Central memory CD4-positive, alpha-beta T cell (primary cell): ENCODE measurements at regions not wholly inside any gene's neighbourhood (a gene's known extent, or its start where the extent isn't known, plus 50 kb on each side); places are given as distances from the start of the nearest gene placed in this dataset.
"Not testable (repeated sequence)": the region's sequence is repeated elsewhere in the genome, so short reads cannot be mapped to it uniquely, and the experiment has no call there.

ENCODE experiments used
- DNase-seq: peaks from one replicate; pipeline ENCODE4 v3.0.0; 2022

DNA sequence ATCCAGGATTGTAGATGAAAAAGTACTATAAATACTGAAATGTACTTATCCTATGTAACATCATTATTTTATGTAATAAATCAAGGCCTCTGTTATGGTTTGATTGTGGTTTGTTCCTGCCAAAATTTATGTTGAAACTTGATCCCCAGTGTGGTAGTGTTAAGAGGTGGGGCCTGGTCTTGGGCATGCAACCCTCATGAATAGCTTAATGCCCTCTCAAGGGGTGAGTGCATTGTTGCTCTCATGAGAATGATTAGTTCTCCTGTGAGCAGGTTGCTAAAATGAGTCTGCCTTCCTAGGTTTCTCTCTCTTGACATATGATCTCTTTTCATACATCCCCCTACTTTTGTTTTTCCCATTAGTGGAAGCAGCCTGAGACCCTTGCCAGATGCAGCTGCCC, 915.4 kb downstream of the TSN start:
- DNase-seq = no peak

DNA sequence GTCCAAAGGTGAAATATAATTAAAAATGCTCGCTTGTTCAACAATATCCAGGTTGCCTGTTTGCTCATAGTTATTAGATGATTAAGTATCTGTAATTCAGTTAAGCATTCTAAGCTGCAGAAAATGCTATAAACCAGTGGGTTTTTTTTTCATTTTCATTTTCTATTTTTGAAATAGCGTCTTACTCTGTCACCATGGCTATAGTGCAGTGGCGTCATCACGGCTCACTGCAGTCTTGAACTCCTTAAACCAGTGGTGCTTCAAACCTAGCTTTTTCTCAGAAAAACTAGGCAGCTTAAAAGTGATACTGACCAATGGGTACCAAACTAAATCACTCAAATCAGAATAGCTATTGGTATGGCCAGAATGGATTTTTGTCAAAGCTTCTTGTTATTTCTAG, 925.2 kb downstream of the TSN start:
- DNase-seq = no peak

DNA sequence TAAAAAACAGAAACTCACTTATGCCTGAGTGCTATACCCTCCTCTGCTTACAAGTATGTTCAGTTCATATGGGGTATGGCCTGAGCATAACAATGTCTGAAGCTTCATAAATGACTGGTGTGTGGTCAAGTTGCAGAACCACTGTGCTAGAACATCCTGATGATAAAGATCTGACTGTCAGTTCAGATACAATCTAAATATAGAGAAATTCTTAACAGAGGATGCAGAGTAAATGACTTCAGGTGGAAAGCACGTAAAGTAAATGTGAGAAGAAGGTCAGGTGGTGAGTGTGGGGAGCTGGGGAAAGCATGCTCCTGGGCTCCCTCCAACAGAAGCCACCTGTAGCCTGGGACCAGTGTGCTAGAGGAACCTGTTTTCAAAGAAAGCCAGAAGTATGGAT, 926.2 kb downstream of the TSN start:
- no peak for DNase-seq

DNA sequence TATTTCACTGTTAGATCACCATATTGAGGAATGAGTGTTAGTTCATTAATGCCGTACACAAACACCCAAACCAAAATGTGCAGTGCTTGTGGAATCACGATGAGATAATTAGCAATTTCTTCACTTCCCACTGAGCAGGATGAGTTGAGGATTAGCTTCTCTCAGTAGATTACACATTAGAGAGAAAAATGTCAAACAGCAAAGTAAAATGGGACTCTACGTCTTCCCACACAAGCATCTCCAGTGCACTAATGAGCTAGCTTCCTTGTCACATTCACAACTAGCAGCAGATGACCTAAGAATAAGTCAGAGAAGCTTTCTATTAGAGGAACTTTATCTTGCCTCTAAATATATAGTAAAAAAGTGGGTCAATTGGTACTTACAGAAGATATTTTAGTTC, 926.9 kb downstream of the TSN start:
- no peak for DNase-seq

DNA sequence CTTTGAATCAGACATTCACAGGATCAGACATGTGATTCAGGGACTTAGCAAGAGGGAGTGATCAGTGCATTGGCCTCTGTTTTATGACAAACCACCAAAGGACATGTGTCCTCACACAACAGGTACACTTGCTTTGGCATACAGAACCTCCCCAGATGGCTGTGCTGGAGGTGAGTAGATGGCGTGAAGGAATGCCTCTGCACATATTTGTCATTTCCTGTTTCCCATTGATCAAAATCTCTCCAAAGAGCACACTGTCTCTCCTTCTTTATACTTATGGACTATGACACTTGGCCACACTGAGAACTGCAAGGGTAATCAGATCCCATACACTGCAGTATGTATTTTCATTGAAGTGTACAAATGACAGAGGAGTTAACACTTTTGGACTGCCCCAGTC, 927.6 kb downstream of the TSN start:
- DNase-seq = no peak

DNA sequence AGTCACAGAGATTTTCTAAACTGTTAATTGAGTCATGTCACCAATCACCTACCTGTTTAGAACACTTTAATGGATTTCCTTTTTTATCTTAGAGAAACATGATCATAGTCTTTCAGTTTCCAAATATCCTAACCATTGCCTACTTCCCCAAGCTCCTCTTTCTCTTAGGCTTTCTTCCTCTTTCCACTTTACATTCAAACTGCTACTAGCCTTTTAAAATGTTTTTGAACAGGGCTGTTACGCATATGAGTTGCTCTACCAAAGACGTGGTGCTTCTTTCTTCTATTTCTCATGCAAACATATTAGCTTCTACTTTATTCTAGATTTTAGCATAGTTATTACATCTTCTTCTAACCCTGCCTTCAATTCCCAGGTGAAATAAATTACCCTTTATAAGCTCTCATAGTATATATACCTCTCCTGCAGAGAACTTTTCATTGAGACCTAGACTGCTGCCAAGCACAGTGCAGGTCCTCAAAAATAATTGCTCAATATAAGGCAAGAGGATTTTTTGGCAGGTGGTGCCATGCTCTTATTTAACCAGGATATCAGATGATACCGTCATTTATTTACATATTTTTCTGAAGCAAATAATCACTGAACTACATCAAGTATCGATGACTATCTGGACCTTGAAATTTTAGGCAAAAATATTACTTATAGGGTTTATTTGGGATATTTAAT, 937.1 kb downstream of the TSN start:
- DNase-seq = no peak

DNA sequence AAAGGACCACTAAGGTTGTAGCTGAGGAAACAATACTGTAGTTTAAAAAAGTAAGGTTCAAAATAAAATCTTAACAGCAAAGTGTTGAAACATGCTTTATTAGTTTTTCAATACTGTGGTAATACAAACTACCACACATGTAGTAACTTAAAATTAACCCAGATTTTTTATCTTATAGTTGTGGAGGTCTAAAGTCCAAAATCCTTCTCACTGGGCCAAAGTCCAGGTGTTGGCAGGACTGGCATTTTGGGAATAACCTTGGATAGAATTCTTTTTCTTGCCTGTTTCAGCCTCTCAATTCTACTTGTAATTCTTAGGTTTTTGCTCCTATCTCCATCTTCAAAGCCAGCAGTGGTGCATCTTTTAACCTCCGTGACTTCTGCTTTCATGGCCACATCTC, 942.0 kb downstream of the TSN start:
- no peak for DNase-seq

DNA sequence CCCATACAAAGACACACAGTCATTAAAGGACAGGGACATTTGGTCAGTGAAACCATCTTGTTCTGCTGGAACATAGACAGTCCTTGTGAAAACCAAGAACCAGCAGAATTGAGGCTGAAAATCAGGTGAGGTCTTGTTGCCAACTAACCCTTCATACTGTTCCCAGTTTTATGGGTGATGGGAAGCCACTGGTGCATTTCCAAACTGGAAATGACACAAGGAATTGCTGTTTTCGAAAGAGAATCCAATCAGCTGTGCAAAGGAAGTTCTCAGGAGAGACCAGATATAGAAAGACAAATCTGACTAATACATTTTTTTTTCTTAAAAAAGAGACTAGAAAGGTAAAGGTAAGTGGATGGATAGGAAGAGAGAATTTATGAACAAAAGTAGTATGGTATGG, 948.2 kb downstream of the TSN start:
- no peak for DNase-seq

DNA sequence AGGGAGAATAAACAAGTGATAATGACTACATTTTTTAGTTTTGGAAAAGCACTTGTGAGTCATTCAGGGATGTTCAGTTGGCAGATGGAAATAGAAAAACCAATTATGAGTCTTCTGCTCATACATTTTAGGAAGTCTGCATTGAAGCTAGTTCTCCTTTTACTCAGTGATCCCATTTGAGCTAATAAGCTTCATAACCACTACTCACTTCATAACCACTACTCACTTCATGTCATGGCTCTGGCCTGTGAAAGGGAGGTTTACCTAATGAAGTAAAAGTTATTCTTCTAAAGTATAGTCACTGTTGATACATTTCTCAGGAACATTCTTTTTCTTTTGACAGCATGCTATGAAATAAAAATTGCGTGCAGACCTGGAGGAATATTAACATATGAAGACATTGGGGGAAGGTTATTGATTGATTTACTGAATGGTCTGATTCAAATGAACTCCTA, 948.7 kb downstream of the TSN start:
- no peak for DNase-seq

DNA sequence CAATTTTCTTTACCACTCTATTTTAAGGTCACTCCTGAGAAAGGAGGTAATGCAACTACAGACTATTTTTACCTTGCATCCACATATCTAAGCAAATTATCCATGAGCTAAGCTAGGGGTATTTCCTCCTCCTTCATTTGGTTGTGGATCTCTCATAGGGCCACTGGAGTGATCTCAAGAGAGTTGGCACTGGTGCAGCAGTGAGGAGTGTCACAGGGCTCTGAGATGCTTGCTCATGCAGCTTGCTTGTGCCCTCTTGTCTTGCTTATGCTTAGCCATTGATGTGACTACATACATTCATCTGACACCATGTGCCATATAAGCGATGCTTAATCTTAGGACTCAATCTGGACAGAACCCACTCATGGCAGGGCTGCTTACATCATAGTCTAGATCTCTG, 950.3 kb downstream of the TSN start:
- no peak for DNase-seq

DNA sequence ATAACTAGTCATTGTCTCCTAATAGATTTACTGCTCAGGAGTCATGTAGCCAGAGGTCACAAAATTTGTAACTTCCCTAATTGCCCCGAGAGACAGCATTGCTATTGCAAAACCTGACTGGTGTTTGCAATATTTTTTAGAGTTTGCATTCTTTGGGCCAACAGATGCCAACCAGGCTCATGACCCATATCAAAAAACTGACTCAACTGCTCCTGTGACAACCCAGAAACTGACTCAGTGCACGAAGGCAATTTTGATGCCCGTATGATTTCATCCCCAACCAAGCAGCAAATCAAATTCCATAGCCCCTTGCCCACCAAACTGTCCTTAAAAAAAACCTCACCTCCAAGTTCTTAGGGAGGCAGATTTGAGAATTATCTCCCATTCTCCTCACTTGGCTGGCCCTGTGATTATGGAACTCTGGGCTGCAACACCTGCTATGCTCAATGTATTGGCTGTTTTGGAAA, 951.3 kb downstream of the TSN start:
- no peak for DNase-seq

DNA sequence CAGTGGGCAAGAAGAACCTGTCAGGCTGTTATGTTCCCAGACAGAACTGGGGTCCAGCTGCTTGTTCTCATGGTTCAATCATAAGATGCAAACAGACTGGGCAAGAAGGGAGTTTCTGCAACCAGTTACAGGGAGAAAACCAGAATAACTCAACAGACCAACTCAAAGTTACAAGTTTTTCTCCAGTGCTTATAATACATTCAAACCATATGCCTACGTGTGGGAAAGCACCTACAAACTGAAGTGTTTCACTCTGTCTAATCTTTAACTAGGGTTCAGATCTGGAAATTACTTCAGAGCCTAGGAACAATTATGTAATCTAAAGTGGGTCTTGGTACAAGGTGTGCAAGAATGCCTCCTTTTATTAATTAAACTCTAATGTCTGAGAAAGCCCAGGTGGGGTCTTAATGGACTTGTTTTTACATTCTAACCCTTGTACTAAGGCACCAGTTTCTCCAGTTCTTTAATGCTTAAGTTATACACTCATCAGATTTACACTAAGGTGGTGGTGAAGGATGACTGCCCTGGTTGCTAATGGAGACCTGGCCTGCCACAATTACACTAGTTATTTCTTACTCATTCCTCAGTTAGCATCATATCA, 951.9 kb downstream of the TSN start:
- no peak for DNase-seq

DNA sequence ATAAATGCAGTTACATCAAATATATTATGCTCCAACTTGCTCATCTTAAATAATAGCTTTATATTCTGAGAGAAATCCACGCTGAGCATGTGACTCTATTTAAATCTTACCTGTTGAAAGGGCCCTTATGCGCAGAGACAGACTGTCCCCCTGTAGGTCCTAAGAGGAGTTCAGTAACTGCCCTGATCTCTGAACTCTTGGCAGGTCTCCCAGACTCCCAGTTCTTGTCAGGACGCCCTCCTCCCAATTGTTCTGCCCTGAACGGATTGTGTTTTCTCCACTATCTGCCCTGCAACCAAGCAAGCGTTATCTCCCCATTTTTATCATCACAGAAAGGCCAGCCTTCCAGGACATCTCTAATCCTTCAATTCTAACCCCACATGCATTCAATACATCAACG, 954.6 kb downstream of the TSN start:
- no peak for DNase-seq

DNA sequence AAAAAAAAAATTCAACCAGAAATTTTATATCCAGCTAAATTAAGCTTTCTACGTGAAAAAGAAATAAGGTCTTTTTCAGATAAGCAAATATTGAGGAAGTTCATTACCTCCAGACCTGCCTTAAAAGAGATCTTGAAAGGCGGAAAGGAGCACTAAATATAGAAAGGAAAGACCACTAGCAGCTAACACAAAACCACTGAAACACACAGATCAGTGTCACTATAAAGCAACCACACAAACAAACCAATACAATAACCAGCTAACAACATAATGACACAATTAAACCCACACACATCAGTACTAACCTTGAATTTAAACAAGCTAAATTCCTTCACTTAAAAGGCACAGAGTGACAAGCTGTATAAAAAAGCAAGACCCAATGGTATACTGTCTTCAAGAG, 958.3 kb downstream of the TSN start:
- no peak for DNase-seq

DNA sequence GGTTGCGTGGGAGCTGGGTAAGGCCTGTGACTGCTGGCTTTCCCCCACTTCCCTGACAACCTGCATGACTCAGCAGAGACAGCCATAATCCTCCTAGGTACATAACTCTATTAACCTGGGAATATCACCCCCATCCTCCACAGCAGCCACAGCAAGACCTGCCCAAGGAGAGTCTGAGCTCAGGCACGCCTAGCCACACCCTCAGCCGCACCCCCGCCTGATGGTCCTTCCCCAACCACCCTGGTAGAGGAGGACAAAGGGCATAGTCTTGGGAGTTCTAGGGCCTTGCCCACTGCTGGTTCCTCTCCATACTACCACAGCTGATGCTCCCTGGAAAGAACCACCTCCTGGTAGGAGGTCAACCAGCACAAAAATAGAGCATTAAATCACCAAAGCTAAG, 965.4 kb downstream of the TSN start:
- not testable (repeated sequence) for DNase-seq

DNA sequence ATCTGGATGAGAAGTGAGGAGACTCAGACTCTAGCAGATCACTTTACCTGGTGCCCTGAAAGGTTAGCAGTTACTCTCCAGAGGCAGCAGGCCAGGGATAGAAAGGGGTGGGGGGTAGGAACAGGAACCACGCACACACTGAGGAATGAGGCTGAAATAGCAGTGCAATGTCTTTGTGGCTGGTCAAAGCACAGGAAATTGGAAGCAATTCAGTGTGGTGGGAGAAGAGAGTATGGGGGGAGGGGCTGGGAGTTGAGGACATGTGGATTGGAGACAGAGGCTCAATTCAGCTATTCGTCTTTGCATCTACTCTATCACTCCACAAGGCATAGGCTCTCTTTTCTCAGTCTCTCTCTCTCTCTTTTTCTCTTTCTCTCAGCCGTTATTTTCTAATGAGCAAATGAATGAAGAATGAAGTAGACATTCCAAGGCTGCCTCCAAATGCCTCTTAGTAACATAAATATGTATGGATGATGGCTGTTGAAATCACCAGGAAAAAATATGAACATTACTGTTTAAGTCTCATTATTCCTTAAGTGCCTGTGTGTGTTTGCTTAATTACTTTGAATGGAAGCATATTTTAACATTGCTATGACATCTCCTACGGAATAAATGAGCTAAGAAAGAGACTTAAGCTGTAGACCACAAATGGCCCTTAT, 979.4 kb downstream of the TSN start:
- no peak for DNase-seq

DNA sequence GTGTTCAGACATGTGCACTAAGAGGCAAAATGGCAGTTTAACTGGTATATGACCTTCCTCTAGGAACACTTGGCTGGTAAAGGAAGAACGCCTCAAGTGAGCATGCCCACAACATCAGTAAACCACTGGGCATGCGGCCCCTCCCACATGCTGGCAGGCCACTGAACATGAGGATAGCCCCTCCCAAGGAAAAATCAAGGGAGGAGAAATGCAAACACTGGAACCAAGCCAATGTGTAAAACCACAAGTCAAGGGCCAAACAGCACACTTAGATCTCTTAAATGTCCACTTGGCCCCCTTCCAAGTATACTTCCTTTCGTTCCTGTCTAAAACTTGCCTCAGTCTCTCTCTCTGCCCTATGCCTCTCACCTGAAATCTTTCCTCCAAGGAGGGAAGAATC, 980.8 kb downstream of the TSN start:
- DNase-seq = no peak

DNA sequence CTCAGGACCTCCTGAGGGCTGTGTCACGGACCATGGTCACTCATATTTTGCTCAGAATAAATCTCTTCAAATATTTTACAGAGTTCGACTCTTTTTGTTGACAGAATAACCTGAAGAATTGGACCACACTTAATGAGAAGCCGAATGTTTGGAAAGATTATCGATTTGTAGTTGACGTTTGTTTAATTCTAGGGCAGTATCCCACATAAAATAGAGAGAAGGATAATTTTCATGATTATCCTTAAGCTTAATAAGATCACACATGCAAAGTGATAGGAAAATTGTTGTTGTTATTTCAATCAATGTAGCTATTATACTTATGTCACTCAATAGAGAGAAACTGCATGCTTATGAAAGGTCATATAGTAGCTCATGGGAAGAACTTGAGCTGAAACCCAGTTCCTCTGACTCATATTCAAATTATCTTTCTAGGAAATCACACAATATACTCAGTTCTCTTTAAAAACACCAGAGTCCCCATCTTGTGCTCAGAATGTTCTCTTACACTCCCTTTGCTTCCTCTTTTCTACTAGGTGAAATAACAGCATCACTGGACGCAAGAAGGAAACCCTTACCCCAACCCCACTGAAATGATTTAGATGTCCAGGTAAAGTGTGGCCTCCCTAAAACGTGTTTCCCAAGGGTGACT, 982.1 kb downstream of the TSN start:
- no peak for DNase-seq

DNA sequence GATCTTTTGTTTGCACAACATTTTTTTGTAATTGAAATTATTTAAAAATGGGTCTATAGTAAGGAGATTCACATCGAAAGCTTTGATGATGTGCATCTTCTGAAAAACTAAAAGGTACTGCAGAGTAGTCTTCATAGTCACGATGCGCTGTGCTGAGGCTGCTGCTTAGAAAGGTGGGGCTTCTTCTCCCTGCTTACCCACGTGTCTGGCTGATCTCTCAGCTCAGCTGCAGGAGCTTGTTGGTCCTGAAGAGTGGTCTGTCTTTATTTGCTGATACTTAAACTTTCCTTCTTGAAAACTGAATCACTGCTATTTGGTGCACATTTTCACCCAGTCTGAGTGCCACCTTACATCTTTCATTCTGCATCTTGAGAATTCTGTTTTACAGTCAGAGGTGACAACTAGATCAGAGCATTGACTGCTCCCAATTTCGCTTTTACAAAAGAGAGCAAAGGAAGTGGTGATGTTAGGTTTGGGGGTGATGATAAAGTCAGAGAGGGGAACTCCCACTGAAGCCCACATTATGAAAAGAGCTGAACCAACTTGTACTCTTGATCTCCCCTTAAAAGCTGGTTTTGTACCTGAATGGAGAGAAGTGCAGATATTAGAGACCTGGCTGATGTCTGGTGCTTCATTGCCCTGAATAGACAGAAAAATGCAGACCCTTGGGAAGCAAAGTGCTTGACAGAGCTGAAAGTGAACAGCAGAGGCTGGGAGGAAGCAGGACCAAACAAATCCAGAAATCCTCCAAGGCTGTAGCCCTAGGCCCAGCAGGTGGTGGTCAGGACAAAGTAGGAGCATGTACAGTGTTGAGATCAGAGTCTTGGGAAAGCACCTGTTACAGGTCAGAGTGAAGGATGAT, 984.5 kb downstream of the TSN start:
- DNase-seq = no peak

DNA sequence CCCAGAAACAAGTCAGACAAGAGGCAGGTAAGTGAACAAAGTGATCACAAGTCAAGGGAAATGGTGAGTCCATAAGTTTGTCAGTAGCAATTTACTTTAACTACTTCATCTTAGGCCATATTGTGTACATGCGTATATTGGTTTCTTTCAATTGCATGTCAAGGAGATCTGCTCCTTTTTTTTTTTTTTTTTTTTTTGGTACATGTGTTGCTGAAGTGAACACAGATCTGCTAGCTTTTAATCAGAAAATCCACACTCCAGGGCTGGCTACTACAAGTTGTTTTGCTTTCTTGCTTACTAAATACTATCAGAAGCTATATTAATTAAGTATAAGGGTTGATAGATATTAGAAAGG, 985.1 kb downstream of the TSN start:
- DNase-seq = no peak

DNA sequence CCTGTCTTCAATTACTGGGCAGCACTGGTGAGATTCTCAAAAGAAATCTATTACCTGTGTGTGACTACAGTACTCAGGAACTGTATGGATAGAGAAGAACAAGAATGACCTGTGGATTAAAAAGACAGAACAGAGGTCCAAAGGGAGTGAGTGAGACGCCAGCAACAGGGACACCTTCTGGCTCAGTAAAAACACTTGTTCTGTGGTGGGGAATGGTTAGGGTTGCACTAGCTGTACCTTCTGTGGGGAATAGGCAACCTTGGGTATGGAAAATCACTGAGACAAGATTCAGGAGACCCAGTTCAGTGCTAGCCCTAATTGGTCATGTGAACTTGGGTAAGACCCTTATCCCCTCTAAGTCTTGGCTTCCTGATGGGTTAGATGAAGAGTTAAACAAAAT, 986.0 kb downstream of the TSN start:
- no peak for DNase-seq

DNA sequence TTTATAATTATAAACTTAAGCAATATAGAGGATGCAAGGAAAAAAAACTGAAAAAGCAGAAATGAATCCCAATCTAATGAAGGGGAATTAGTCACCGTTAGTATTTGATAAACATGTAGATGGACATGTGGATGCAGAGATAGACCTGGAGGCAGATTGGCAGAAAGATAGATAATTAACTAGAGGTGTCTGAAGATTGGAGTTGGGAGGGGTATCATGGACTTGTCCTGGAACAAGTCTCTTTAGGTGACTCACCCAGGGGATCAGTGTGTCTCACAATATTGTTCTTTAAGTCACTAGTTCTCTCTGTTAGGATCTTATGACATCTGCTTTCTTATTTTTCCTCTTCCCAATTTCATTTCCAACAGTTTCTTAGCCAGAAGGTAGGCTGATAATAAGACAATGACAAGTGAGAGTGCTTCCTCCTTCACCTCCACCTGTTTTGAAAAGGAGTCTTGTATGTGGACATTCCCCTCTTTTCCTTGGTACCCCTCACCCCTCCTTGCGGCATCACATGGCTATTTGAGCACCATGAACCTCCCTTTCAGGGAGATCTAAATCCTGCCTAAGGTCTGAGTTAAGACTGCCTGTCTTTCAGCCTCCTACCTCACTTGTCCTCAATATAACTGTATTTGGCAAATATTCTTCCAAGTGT, 987.7 kb downstream of the TSN start:
- DNase-seq = no peak
